Neural progenitor cell (in vitro differentiated cells): ENCODE measurements at regions not wholly inside any gene's neighbourhood (a gene's known extent, or its start where the extent isn't known, plus 50 kb on each side); places are given as distances from the start of the nearest gene placed in this dataset.

Experiments
- CTCF ChIP-seq: fragments of 200-600 bp; sonication (generic); IDR thresholded peaks from 2 replicates; pipeline ENCODE4 v1.5.1; 2017; ENCODE audit warnings: antibody characterized with exemption, mild to moderate bottlenecking
- EZH2 ChIP-seq: fragments of 200-600 bp; sonication (generic); IDR thresholded peaks from 2 replicates; pipeline ENCODE4 v1.6.1; 2017; ENCODE audit warnings: antibody characterized with exemption, mild to moderate bottlenecking, moderate library complexity
- EZH2phosphoT487 ChIP-seq: fragments of 200-600 bp; sonication (generic); IDR thresholded peaks from 2 replicates; pipeline ENCODE4 v1.6.1; 2017; ENCODE audit warnings: antibody characterized with exemption

- TF ChIP-seq CTCF (no peak), EZH2 (no peak), EZH2phosphoT487 (no peak)
Observed at GRCh38 chr5:135208555-135208902, 174.5 kb upstream of the PITX1 start.
